A549 (cell line): ENCODE measurements at regions not wholly inside any gene's neighbourhood (a gene's known extent, or its start where the extent isn't known, plus 50 kb on each side); places are given as distances from the start of the nearest gene placed in this dataset.

ENCODE experiments used
- CTCF ChIP-seq: fragments of >200 bp; sonication (Bioruptor Twin); formaldehyde crosslinking; IDR thresholded peaks from 3 replicates; pipeline ENCODE4 v1.5.1; 2016
- POLR2AphosphoS2 ChIP-seq: conservative IDR thresholded peaks from 2 replicates; pipeline ENCODE4 v1.6.1; 2012; ENCODE audit warnings: low read length, improper control_type of control experiment, inconsistent platforms

GRCh38 chr9:14530366-14530765, 162.9 kb downstream of the ZDHHC21 start:
- TF ChIP-seq CTCF (no peak), POLR2AphosphoS2 (no peak)
